ENCODE measurements at regions not wholly inside any gene's neighbourhood (a gene's known extent, or its start where the extent isn't known, plus 50 kb on each side); places are given as distances from the start of the nearest gene placed in this dataset.

- no peak overlapping the region for H3K4me3 ChIP-seq (ENCODE audit: low read depth, low read length)
- TF ChIP-seq, protein P1, sequence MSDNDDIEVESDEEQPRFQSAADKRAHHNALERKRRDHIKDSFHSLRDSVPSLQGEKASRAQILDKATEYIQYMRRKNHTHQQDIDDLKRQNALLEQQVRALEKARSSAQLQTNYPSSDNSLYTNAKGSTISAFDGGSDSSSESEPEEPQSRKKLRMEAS (IDR thresholded peaks at IDR 0.05; ENCODE audit: low read depth, low read length): no peak
- no peak for TF ChIP-seq MYC (IDR thresholded peaks at IDR 0.05; ENCODE audit: low read depth, low read length)
- TF ChIP-seq, protein P2, sequence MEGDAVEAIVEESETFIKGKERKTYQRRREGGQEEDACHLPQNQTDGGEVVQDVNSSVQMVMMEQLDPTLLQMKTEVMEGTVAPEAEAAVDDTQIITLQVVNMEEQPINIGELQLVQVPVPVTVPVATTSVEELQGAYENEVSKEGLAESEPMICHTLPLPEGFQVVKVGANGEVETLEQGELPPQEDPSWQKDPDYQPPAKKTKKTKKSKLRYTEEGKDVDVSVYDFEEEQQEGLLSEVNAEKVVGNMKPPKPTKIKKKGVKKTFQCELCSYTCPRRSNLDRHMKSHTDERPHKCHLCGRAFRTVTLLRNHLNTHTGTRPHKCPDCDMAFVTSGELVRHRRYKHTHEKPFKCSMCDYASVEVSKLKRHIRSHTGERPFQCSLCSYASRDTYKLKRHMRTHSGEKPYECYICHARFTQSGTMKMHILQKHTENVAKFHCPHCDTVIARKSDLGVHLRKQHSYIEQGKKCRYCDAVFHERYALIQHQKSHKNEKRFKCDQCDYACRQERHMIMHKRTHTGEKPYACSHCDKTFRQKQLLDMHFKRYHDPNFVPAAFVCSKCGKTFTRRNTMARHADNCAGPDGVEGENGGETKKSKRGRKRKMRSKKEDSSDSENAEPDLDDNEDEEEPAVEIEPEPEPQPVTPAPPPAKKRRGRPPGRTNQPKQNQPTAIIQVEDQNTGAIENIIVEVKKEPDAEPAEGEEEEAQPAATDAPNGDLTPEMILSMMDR (IDR thresholded peaks at IDR 0.05; ENCODE audit: low read depth, low read length): no peak
- no peak for TF ChIP-seq POLR2A (IDR thresholded peaks at IDR 0.05; ENCODE audit: extremely low read depth, insufficient read length)
- no peak for DNase-seq (ENCODE audit: low read depth)
Measured at GRCh38 chr4:138327338-138327737, 85.2 kb upstream of the SLC7A11 start.

GRCh38 chr4:138320831-138321230 is 78.7 kb upstream of the SLC7A11 start:
- TF ChIP-seq, protein P1 (IDR thresholded peaks at IDR 0.05; ENCODE audit: low read depth, low read length): no peak
- TF ChIP-seq POLR2A (IDR thresholded peaks at IDR 0.05; ENCODE audit: extremely low read depth, insufficient read length) (no peak), MYC (IDR thresholded peaks at IDR 0.05; ENCODE audit: low read depth, low read length) (no peak)
- TF ChIP-seq, protein P2 (IDR thresholded peaks at IDR 0.05; ENCODE audit: low read depth, low read length): no peak
- DNase-seq (ENCODE audit: low read depth): no peak
- no peak overlapping the region for H3K4me3 ChIP-seq (ENCODE audit: low read depth, low read length)

DNA sequence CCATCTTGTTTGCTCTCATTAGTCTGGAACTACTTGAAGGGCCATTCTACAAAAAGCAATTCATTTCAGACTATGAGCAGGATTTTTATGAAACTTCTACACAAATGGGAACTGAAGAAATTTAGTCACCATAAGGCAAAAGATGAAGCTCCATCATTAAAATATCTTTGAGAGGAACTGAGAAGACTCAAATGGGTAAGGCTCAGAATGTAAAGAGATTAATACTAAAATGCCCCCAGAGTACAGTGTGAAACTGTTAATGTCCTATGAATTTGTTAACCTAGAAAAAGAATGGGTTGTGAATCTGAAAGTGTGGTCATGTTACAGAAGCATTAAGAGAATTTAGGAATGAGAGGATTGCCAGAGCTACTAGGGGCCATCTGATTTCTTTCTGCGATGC is 77.9 kb upstream of the SLC7A11 start:
- TF ChIP-seq MYC (IDR thresholded peaks at IDR 0.05; ENCODE audit: low read depth, low read length) (no peak), POLR2A (IDR thresholded peaks at IDR 0.05; ENCODE audit: extremely low read depth, insufficient read length) (no peak)
- TF ChIP-seq, protein P2 (IDR thresholded peaks at IDR 0.05; ENCODE audit: low read depth, low read length): no peak
- TF ChIP-seq, protein P1 (IDR thresholded peaks at IDR 0.05; ENCODE audit: low read depth, low read length): no peak
- no peak overlapping the region for H3K4me3 ChIP-seq (ENCODE audit: low read depth, low read length)
- no peak for DNase-seq (ENCODE audit: low read depth)

DNA sequence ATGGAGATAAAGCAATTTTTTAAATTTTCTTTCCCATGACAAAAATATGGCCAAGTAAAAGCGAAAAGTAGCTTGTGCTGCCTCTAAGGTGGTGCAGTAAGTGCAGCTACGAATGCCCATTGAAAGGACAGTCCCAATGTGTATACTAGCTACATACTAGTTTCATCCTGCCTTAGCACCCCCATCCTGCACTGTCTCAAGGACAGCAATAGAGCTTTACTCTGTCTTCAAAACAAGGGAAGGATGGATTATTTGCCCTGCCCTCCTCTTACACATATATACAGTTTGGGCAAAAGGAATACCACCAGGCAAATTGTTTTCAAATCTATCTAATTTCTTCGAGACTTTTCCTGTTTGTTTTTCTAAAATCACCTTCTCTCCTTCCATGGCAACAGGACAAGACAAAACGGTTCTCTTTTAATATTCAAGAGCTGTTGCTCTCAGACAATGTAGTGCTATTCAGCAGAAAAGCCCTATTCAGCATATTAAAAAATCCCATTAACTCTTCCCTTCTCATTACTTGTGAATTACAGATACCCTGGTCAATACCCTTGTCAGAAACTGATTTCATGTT is 75.1 kb upstream of the SLC7A11 start:
- H3K4me3 ChIP-seq (ENCODE audit: low read depth, low read length): no peak overlapping the region
- TF ChIP-seq, protein P1 (IDR thresholded peaks at IDR 0.05; ENCODE audit: low read depth, low read length): no peak
- TF ChIP-seq, protein P2 (IDR thresholded peaks at IDR 0.05; ENCODE audit: low read depth, low read length): no peak
- TF ChIP-seq MYC (IDR thresholded peaks at IDR 0.05; ENCODE audit: low read depth, low read length): no peak
- TF ChIP-seq POLR2A (IDR thresholded peaks at IDR 0.05; ENCODE audit: extremely low read depth, insufficient read length): no peak
- no peak for DNase-seq (ENCODE audit: low read depth)

DNA sequence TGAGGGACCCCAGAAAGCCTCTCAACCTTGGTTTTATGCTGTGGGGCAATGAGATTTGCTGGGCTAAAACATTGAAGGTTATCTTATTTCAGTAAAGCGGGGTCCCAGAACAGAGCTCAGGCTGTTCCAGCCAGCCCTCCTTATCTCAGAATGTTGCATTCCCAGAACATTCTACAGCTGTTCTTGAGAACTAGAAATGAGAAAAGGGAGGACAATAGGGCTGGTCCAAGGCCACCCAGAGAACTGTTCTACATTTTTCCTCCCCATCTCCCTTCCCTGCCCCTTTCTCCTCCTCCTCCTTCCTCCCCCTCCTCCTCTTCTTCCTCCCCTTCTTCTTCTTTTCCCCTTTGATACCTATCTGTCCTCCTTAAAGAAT is 70.4 kb upstream of the SLC7A11 start:
- DNase-seq (ENCODE audit: low read depth): no peak
- no peak for TF ChIP-seq MYC (IDR thresholded peaks at IDR 0.05; ENCODE audit: low read depth, low read length)
- TF ChIP-seq, protein P2 (IDR thresholded peaks at IDR 0.05; ENCODE audit: low read depth, low read length): no peak
- no peak for TF ChIP-seq POLR2A (IDR thresholded peaks at IDR 0.05; ENCODE audit: extremely low read depth, insufficient read length)
- TF ChIP-seq, protein P1 (IDR thresholded peaks at IDR 0.05; ENCODE audit: low read depth, low read length): no peak
- H3K4me3 ChIP-seq (ENCODE audit: low read depth, low read length): no peak overlapping the region
